Bone marrow (tissue), 2 donors: ENCODE measurements at regions not wholly inside any gene's neighbourhood (a gene's known extent, or its start where the extent isn't known, plus 50 kb on each side); places are given as distances from the start of the nearest gene placed in this dataset.

Source experiments
- DNase-seq, 2 donors: peaks; one replicate each; lab custom pipeline; 2025; lab: John Stamatoyannopoulos, UW

DNA sequence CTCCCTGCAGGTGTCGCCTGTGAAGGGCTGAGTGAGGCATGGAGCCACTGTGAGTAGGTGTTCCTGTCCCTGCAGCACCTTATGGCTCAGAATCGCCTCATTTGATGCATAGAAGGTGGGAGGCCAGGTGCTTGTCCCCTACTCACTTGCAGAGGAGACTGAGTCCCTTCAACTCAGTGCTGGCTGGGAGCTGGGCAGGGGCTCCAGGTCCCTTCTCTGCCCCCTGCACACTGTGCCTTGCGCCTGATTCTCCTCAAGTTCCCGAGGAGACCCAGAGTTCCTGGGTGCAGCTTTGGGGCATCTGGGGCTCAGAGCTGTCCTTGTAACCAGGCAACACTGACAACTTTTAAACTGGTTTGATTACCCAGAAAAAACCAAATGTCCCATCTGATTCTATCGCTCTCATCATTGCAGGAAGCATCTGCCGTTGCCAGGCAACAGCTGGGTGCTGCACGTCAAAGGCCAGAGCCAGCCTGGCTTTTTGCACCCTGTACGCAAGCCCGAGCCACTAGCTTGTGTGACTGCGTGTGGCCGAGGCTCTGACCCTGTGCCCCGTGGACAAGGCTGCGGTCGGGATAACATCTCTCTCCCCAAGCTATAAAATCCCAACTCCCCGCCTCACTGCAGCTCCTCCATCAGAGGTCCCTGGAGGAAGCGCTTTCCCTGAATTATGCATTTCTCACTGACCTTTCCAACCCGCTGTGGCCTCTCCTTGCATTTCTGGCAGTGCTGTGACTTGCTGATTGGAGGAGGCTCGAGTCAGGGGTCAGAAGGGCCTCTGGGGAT lies 130.8 kb upstream of the HDAC4 start:
- DNase-seq = no peak

DNA sequence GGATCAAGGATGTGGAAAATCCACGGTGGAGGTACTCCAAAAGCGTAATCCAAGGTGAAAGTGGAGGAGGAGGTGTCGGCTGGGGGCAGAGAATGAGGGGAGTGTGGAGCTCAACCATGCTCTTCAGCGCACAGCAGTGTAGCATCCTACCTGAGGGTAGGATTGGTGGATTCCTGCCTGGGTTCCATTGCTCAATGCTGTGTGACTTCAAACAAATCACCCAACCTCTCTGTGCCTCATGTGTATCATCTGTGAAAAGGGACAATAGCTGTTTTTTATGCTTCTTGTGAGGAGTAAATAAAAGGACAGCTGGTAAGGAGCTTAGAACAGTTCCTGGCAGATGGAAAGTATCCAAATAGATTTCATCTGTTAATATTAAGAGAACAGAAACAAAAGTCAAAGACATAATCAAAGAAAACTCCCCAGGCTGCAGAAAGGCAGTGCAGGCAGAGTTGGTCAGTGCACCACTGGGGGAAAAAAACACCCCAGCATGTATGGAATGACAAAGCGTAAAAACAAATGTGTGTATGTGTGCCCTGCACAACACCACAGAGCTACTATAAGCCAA lies 130.0 kb upstream of the HDAC4 start:
- DNase-seq = no peak

DNA sequence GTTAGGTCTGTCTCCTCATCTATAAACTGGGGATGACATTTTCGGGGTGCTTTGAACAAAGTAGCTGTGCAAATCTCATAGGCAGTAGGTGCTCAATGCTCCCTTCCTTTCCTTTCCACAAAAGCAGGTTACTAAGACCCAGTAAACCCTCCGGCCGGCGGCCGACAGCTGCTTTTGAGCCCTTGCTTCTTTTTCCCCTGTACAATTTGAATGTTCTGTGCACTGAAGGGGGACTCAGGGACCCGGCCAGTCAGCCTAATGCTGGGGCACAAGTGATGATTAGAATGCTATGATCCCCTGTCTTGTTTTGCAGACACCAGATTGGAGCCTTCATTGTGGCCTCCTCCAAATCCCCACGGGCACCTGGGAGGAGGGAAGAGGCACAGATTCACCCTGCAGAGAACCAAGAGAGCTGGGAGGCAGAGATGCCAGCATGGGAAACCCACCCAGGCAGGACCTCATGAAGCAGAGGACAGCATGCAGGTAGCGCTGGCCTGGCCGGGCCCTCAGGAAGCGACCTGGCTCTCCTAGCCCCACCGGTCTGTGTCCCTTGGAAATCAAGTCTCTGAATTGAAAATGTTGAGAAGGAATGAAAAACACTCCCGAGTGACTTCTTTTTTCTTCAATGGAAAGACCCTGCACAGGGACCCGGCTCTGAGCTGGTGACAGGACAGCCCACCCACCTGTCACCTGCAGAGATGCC lies 128.6 kb upstream of the HDAC4 start:
- no peak for DNase-seq

GRCh38 chr2:239528883-239529282 lies 128.1 kb upstream of the HDAC4 start:
- no peak for DNase-seq

DNA sequence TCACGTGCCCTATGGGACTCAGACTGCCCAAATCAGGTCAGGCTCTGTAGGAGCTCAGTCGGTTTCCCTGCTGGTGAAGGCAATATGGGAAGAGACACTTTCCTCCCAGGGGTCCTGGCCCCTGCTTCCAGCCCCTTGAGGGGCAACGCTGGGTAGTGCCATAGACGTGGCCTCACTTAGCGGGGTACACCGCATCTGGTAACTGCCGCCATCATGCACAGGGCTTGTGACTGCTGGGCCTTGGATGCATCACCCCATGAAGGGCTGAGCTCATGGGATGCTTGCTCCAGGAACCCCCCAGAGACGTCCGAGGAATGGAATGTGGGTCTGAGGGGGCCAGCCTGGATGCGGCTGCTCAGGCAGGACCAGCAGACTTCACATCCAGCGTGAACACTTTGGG lies 127.3 kb upstream of the HDAC4 start:
- no peak for DNase-seq

- DNase-seq = no peak
Observed at GRCh38 chr2:239526666-239527415, 126.0 kb upstream of the HDAC4 start.

DNA sequence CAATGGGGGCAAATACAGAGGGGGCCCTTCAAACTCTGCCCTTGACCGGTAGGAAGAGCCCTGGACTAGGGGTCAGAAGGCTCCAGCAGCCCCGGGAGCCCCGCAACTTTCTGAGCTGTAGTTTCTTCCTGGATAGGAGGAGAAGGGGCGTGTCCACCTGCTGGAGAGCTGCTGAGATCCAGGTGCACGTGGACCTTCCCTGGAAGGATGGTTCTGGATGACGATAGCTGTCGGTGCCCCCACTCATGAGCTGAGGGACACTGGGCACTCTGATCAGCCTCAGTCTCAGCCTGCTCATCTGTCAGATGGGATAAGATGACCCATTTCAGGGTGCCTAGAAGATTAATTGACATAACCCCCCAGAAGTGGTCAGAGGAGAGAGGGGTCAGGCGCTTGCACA lies 125.2 kb upstream of the HDAC4 start:
- no peak for DNase-seq

GRCh38 chr2:239523954-239524330 lies 123.1 kb upstream of the HDAC4 start:
- no peak for DNase-seq

GRCh38 chr2:239523147-239523953 lies 122.5 kb upstream of the HDAC4 start:
- DNase-seq = no peak

GRCh38 chr2:239522740-239523119 lies 121.9 kb upstream of the HDAC4 start:
- no peak for DNase-seq

GRCh38 chr2:239522002-239522739 lies 121.4 kb upstream of the HDAC4 start:
- DNase-seq = no peak

DNA sequence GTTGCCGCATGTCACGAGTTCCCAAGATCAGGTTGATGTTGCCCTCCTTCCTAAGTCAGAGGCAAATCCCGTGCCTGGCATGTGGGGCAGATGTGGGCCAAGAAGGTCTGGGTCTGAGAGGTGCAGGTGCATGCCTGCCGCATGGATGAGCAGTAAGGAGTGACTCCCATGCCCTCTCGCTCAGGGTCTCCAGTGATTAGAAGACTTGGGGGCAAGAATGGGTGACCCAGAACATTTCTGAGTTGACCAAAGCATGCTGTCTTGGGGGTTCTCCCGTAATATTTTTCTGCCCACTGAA lies 120.6 kb upstream of the HDAC4 start:
- no peak for DNase-seq

- no peak for DNase-seq
Observed at GRCh38 chr2:239520811-239521517, 120.1 kb upstream of the HDAC4 start.

GRCh38 chr2:239519921-239520585 lies 119.2 kb upstream of the HDAC4 start:
- DNase-seq = no peak

DNA sequence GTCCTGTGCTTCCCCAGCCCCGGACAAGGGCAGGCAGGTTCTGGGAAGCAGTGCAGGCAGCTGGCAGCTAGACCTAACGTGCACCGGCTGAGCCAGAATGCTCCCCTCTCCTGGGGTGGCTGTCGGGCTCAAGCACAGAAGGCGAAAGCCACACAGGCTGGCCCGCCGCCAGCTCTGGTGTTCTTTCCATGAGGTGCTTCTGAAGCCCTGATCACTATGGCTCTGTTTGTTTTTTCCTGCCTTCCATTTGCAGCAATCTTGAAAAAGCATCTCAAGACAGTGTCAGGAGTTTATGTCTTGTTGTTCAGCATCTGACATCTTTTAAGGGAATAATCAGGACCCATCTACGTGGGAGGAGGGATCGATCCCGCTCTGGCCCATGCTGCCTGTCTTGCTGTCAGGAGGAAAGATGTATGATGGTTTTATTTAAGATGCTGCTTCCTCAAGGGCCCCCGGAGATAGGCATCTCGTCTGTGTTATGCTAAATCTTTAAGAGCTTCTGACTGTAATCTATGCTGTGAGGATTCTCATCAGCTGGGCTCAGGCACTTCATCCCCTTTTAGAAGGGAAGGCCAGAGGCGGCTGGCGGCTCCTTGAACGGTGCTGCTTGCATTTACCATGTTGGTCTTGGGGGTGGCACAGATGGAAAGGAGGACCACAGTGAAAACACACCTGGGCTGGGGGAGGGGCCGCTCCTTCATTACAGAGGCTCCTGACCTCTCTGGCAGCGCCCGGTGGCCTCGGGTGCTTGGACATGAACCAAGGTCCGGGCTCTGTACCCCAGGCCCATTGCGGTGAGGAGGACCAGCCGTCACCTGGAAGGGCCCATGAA lies 118.5 kb upstream of the HDAC4 start:
- no peak for DNase-seq

DNA sequence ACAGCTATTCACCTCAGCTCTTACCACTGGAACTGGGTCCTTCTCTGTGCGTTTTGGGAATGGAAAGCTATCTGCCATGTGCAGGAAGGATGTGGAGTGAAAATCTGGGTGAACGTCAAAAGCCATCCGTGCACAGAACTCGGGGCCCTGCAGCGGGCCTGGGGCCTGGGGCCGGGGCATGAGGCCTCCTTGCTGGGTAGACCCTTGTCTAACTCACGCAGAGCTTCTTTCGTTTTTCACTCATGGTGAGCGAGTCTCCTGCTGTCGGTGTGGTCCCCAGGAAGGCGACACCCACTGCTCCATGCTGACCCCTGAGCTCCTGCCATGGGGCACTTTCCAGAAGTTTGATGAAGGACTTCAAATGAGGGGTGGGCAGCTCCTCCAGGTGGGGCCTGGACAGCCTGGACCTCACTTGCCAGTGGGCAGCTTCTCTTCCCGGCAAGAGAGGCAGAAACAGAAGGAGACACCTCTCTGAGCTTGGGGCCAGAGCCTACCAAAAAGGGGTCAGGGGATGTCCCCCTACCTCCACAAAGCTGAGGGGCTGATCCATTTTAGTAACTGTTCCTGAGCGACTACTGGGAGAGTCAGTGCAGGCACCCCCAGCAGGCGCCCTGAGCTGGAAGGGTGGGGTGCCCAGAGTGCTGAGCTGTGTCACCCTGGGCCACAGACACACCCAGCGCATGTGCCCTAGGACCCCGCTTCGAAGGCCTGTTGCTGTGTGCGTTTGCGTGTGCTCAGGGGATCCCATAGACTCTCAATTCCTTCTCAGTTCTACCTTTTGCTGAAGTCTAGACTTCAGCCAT lies 117.7 kb upstream of the HDAC4 start:
- DNase-seq = no peak

DNA sequence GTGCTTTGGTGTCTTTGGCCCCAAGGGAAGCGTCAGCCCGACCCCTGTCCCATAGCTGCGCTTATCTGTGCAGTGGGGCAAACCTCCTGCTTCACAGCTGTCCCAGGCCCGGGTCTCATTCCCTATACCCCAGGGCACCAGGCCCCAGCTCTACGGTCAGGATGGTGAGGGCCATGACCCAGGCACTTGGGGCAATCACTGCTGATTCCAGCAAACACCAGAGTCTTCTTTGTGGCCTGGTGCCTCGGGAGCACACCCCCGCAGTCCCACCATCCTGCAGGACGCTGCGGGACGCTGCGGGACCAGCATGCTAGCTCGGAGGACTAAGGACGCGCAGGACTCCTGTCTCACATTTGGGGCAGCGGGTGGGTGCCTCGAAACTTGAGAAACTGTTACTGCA lies 116.9 kb upstream of the HDAC4 start:
- no peak for DNase-seq

GRCh38 chr2:239516954-239517305 lies 116.1 kb upstream of the HDAC4 start:
- DNase-seq = no peak
